DOHH2 (cell line): ENCODE measurements at regions not wholly inside any gene's neighbourhood (a gene's known extent, or its start where the extent isn't known, plus 50 kb on each side); places are given as distances from the start of the nearest gene placed in this dataset.

Source experiments
- H3F3A ChIP-seq: fragments of 200-600 bp; sonication (generic), shearing (Covaris generic); 2 replicates; pipeline ENCODE4 v1.6.0; 2016; ENCODE audit warnings: antibody characterized with exemption, mild to moderate bottlenecking; ENCODE audit not compliant: control insufficient read depth, insufficient read depth
- H3K27ac ChIP-seq: fragments of 200-600 bp; sonication (generic); 2 replicates; pipeline ENCODE4 v1.5.1; 2014; ENCODE audit warnings: low read depth, mild to moderate bottlenecking, low read length, moderate library complexity
- H3K27me3 ChIP-seq: fragments of 200-600 bp; sonication (generic); 2 replicates; pipeline ENCODE4 v1.6.1; 2014; ENCODE audit warnings: mild to moderate bottlenecking, low read length, mixed read lengths; ENCODE audit not compliant: control insufficient read depth
- H3K36me3 ChIP-seq: fragments of 200-600 bp; sonication (generic); 2 replicates; pipeline ENCODE4 v1.6.1; 2014; ENCODE audit warnings: mild to moderate bottlenecking, low read length, moderate library complexity, mixed read lengths; ENCODE audit not compliant: control insufficient read depth
- H3K4me1 ChIP-seq: fragments of 200-600 bp; sonication (generic); 2 replicates; pipeline ENCODE4 v1.6.1; 2014; ENCODE audit warnings: mild to moderate bottlenecking, low read length, mixed read lengths; ENCODE audit not compliant: control insufficient read depth
- H3K4me2 ChIP-seq: fragments of 200-600 bp; sonication (generic); 2 replicates; pipeline ENCODE4 v1.6.0; 2014; ENCODE audit warnings: mild to moderate bottlenecking, low read length, moderate library complexity
- H3K4me3 ChIP-seq: fragments of 200-600 bp; sonication (generic); 2 replicates; pipeline ENCODE4 v1.5.1; 2014; ENCODE audit warnings: mild to moderate bottlenecking, low read length, mixed read lengths
- H3K79me2 ChIP-seq: fragments of 200-600 bp; sonication (generic); 2 replicates; pipeline ENCODE4 v1.6.1; 2014; ENCODE audit warnings: mild to moderate bottlenecking, low read length, mixed read lengths; ENCODE audit not compliant: control insufficient read depth
- H3K9me2 ChIP-seq: fragments of 200-600 bp; sonication (generic); replicated peaks from 2 replicates; pipeline ENCODE4 v1.6.1; 2014; ENCODE audit warnings: mild to moderate bottlenecking, low read length, mixed read lengths; ENCODE audit not compliant: control insufficient read depth
- H3K9me3 ChIP-seq: fragments of 200-600 bp; sonication (generic); 2 replicates; pipeline ENCODE4 v1.6.1; 2014; ENCODE audit warnings: antibody characterized with exemption, low read length, mixed read lengths; ENCODE audit not compliant: control insufficient read depth, insufficient read depth
- H4K20me1 ChIP-seq: fragments of 200-600 bp; sonication (generic); 2 replicates; pipeline ENCODE4 v1.6.0; 2014; ENCODE audit warnings: low read depth, mild to moderate bottlenecking, antibody characterized with exemption, low read length, moderate library complexity; ENCODE audit not compliant: control insufficient read depth, insufficient read depth
- CTCF ChIP-seq: fragments of 200-600 bp; sonication (generic); IDR thresholded peaks from one replicate; pipeline ENCODE4 v1.5.1; 2014; ENCODE audit warnings: antibody characterized with exemption, mild to moderate bottlenecking, low read depth, low read length; ENCODE audit not compliant: poor library complexity, severe bottlenecking
- EZH2phosphoT487 ChIP-seq: fragments of 200-600 bp; sonication (generic); IDR thresholded peaks from 2 replicates; pipeline ENCODE4 v1.6.1; 2017; ENCODE audit warnings: borderline replicate concordance, mild to moderate bottlenecking, antibody characterized with exemption, low read length, moderate library complexity, mixed read lengths

GRCh38 chr5:130743092-130743491, 422.0 kb downstream of the HINT1 start:
- no peaks in the 10 kb centered on the region for H3K27me3 ChIP-seq
- H3F3A ChIP-seq: no peaks in the 10 kb centered on the region
- H4K20me1 ChIP-seq: no peaks in the 10 kb centered on the region
- H3K36me3 ChIP-seq: no peaks in the 10 kb centered on the region
- no peaks in the 10 kb centered on the region for H3K9me2 ChIP-seq
- H3K4me1 ChIP-seq: no peaks in the 10 kb centered on the region
- H3K4me3 ChIP-seq: no peak overlapping the region
- no peak for TF ChIP-seq CTCF
- TF ChIP-seq EZH2phosphoT487: no peak
- H3K4me2 ChIP-seq: no peak overlapping the region
- peaks cover 2% of the 10 kb centered on the region; the same call in 1 of the 2 replicates for H3K9me3 ChIP-seq
- H3K27ac ChIP-seq: no peak overlapping the region
- no peaks in the 10 kb centered on the region for H3K79me2 ChIP-seq

- H3K4me3 ChIP-seq: no peak overlapping the region
- H3K4me2 ChIP-seq: no peak overlapping the region
- no peaks in the 10 kb centered on the region for H3K27me3 ChIP-seq
- H3K79me2 ChIP-seq: no peaks in the 10 kb centered on the region
- H3K4me1 ChIP-seq: no peaks in the 10 kb centered on the region
- no peak for TF ChIP-seq CTCF
- no peak for TF ChIP-seq EZH2phosphoT487
- no peak overlapping the region for H3K27ac ChIP-seq
- no peaks in the 10 kb centered on the region for H3K36me3 ChIP-seq
- H3K9me2 ChIP-seq: no peaks in the 10 kb centered on the region
- H4K20me1 ChIP-seq: no peaks in the 10 kb centered on the region
- H3F3A ChIP-seq: no peaks in the 10 kb centered on the region
- H3K9me3 ChIP-seq: peaks cover 2% of the 10 kb centered on the region; the same call in 1 of the 2 replicates
These were observed 424.9 kb downstream of the HINT1 start for GRCh38 chr5:130740047-130740569.

GRCh38 chr5:130731839-130732238, 433.2 kb downstream of the HINT1 start:
- no peaks in the 10 kb centered on the region for H3K4me1 ChIP-seq
- H3K4me2 ChIP-seq: no peak overlapping the region

More at GRCh38 chr5:130731839-130732238, 433.2 kb downstream of the HINT1 start:
- H3K9me3 ChIP-seq: no peaks in the 10 kb centered on the region
- H3K27me3 ChIP-seq: no peaks in the 10 kb centered on the region
- H3K27ac ChIP-seq: no peak overlapping the region
- H3K36me3 ChIP-seq: no peaks in the 10 kb centered on the region
- no peaks in the 10 kb centered on the region for H3K79me2 ChIP-seq
- no peak overlapping the region for H3K4me3 ChIP-seq
- no peaks in the 10 kb centered on the region for H3F3A ChIP-seq
- H4K20me1 ChIP-seq: no peaks in the 10 kb centered on the region
- H3K9me2 ChIP-seq: no peaks in the 10 kb centered on the region
- TF ChIP-seq EZH2phosphoT487 (no peak), CTCF (no peak)
